Mucosa of stomach (tissue), 1 donor: ENCODE measurements at regions not wholly inside any gene's neighbourhood (a gene's known extent, or its start where the extent isn't known, plus 50 kb on each side); places are given as distances from the start of the nearest gene placed in this dataset.
"Not testable (repeated sequence)": the region's sequence is repeated elsewhere in the genome, so short reads cannot be mapped to it uniquely, and the experiment has no call there.

Source experiments
- H3K27me3 ChIP-seq: one replicate; pipeline ENCODE4 v1.7.0; 2013; ENCODE audit warnings: mild to moderate bottlenecking, low read length; ENCODE audit not compliant: control insufficient read depth, insufficient read depth
- H3K36me3 ChIP-seq: one replicate; pipeline ENCODE4 v1.7.0; 2013; ENCODE audit warnings: low read length; ENCODE audit not compliant: control insufficient read depth, insufficient read depth
- H3K4me1 ChIP-seq: one replicate; pipeline ENCODE4 v1.7.0; 2013; ENCODE audit warnings: mild to moderate bottlenecking, low read length; ENCODE audit not compliant: control insufficient read depth, insufficient read depth
- H3K4me3 ChIP-seq: one replicate; pipeline ENCODE4 v1.7.0; 2013; ENCODE audit warnings: low read length
- H3K9ac ChIP-seq: one replicate; pipeline ENCODE4 v1.7.0; 2013; ENCODE audit warnings: mild to moderate bottlenecking, low read length, moderate library complexity
- H3K9me3 ChIP-seq: one replicate; pipeline ENCODE4 v1.7.0; 2013; ENCODE audit warnings: mild to moderate bottlenecking, low read length, moderate library complexity; ENCODE audit not compliant: control insufficient read depth
- donor health status: Pancreatic carcinoma.

DNA sequence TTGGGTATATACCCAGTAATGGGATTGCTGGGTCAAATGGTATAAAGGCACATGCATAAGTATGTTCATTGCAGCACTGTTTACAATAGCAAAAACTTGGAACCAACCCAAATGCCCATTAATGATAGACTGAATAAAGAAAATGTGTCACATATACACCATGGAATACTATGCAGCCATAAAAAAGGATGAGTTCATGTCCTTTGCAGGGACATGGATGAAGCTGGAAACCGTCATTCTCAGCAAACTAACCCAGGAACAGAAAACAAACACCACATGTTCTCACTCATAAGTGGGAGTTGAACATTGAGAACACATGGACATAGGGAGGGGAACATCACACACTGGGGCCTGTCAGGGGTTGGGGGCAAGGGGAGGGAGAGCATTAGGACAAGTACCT is 224.5 kb upstream of the KIAA1217 start:
- H3K4me1 ChIP-seq, H3K36me3 ChIP-seq, H3K27me3 ChIP-seq, H3K9ac ChIP-seq, H3K9me3 ChIP-seq, H3K4me3 ChIP-seq: not testable (repeated sequence)

DNA sequence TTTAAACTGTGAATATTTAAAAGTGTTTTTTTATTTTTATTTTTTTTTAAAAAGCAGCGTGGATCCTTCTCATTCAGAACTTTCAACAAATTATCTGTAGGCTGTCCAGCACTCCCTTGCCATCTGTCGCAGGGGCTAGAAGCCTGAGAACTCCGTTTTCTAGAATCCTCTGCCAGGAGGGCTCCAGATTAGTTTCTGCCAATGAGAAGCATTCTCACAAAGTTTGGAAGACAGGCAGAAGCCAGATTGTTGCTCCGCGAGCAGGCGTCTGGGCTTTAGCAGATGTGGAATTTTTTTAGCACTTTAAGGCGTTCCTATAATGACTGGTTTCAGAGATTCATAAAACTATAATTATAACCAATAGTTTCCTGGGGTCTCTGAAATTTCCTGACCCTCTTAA is 220.9 kb upstream of the KIAA1217 start:
- Histone ChIP-seq H3K36me3 (no peaks in the 10 kb centered on the region), H3K4me1 (no peaks in the 10 kb centered on the region), H3K27me3 (no peaks in the 10 kb centered on the region), H3K9ac (no peak overlapping the region), H3K9me3 (no peaks in the 10 kb centered on the region), H3K4me3 (no peak overlapping the region)

DNA sequence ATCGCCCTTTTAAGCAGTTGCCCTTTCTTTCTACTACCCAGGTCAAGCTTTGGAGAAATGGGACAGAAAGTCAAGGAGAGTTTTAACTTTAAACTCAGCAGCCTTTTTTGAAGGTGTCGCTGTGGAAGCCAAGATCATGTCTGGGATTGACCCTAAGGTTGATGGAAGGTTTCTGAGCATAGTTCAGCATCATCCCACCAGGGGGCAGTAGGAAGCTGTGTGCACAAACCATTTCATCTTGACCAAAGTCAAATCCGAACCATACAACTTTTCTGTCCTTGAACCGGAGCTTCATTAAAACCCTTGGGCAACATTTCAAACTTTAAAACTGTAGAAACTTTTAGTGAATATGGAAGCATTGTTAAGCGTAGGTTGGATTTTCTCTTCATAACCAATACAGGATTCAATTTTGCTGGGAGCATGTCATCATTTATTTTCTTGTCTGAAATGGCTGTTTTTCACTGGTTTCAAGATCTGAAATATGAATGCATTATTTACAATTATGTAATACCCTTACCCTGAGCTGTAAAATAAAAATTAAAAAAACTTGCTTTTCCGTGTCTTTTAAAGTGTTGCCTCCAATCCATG is 214.4 kb upstream of the KIAA1217 start:
- no peak overlapping the region for H3K9ac ChIP-seq
- H3K27me3 ChIP-seq = no peaks in the 10 kb centered on the region
- no peaks in the 10 kb centered on the region for H3K9me3 ChIP-seq
- no peaks in the 10 kb centered on the region for H3K4me1 ChIP-seq
- no peak overlapping the region for H3K4me3 ChIP-seq
- H3K36me3 ChIP-seq = no peaks in the 10 kb centered on the region

DNA sequence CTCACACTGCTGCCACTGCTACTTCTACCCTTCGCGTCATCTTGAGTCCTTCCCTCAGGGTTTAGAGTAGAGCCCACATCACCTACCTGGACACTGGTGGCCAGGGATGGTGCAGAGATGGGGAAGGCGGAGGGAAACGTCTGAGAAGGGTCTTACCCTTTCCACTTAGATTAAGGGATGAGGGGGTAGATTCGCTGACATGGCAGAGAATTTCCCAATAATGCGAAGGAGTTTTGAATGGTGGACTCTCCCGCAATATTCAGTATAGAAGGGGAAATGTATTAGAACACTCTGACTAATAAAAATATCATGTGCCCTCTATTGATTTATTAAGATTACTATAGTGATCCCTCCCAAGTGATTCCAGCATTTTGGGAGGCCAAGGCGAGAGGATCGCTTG is 209.5 kb upstream of the KIAA1217 start:
- Histone ChIP-seq H3K27me3 (no peaks in the 10 kb centered on the region), H3K9me3 (no peaks in the 10 kb centered on the region)

DNA sequence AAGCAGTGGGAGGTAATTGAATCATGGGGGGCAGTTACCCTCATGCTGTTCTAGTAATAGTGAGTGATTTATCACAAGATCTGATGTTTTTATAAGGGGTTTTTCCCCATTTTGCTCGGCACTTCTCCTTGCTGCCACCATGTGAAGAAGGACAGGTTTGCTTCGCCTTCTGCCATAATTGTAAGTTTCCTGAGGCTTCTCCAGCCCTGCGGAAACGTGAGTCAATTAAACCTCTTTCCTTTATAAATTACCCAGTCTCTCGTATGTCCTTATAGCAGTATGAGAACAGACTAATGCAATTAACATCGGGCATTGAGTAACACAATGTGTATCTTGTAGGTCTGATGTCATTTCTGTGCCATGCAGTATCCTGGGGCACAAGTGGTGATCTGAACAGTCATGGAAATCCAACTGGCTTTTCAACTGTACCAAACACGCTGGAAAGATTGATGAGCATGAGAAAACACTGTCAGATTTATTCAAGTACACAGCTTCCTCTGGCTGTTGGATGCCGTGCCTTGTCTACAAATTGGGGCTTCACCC is 208.6 kb upstream of the KIAA1217 start:
- H3K27me3 ChIP-seq = no peaks in the 10 kb centered on the region
- H3K36me3 ChIP-seq = no peaks in the 10 kb centered on the region
- H3K4me3 ChIP-seq = no peak overlapping the region
- no peak overlapping the region for H3K9ac ChIP-seq
- H3K4me1 ChIP-seq = no peaks in the 10 kb centered on the region
- H3K9me3 ChIP-seq = no peaks in the 10 kb centered on the region

More for the DNA sequence above, 209.5 kb upstream of the KIAA1217 start:
- Histone ChIP-seq H3K9ac (no peak overlapping the region), H3K4me1 (no peaks in the 10 kb centered on the region), H3K4me3 (no peak overlapping the region), H3K36me3 (no peaks in the 10 kb centered on the region)

DNA sequence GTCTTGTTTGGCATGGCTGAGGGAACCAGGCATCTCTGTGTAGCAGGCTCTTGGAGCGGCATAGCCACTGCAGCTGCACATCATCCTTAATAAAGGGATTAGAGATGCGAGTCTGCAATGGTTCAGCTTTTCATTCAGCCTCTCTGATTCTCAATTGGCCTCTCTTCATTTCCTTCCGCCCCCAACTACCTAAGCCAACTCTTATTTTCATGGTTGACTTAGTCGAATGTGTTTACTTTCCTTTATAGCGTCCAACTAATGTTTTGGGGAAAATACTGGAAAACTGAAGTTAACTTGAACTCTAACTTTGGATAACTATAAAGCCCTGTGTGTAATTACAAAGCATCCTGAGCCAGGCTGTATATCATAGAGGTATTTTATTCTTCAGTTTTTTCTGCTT is 202.2 kb upstream of the KIAA1217 start:
- Histone ChIP-seq H3K27me3 (peaks cover 4% of the 10 kb centered on the region), H3K4me3 (no peak overlapping the region), H3K9me3 (no peaks in the 10 kb centered on the region), H3K36me3 (no peaks in the 10 kb centered on the region), H3K9ac (no peak overlapping the region), H3K4me1 (no peaks in the 10 kb centered on the region)

DNA sequence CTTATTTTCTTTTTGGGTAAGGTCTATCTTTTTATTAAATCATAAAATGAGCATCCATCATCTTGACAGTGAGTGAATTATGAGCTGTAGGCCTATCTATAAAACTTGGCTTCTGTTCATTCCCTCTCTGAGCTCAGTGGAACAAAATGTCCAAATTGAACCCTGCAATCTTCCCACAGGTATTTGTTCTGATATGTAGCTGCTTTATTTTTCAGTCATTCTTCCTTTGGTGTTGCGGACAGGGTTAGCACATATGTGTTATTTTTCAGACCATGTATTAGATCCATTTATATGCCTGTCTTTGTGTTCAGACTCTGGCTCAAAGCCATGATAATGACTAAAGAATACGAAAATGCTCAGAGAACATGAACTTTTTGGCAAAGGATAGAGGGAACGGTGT is 201.6 kb upstream of the KIAA1217 start:
- Histone ChIP-seq H3K9ac (no peak overlapping the region), H3K4me1 (no peaks in the 10 kb centered on the region), H3K4me3 (no peak overlapping the region)

DNA sequence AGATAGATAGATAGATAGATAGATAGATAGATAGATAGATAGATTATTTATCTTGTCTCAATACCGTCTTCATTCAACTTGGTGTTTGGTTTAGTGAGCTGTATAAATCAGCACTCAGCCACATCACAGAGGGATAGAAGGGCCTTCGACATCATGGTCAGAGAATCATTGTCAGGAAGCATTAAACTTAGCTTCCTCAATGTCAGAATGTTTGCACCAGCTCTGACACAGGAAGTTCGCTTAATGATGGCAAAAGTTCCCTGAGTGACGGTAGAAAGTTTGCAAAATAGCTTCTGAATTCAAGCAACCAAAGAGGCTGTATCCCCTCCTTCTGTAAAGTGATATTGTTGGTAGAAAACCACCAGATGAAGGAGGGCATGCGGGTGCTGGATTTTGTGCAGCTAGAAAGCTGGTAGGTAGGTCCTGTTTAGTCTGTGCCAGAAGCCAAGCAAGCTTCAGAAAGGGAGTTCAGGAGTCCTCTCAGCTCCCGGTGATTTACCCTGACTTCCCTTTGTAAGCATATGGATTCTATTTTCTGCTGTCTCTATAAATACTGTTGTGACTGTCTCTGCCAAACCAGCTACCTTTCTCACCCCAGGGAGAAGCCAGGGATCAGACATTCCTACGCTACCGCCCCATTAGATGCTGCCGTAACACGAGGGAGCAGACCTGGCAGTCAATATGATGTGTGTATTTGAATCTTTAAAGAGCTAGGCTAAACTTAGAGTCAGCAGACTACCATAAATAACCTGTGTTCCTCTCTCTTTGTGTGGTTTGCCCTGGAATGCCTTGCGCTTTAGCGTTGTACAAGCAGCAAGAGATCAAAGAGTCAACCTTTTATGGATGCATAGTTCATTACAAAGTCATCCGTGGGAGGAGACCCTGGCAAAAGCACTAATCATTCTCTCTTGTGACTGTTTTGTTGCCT is 200.5 kb upstream of the KIAA1217 start:
- H3K36me3 ChIP-seq = no peaks in the 10 kb centered on the region
- H3K9me3 ChIP-seq = no peaks in the 10 kb centered on the region
- peaks cover 4% of the 10 kb centered on the region for H3K27me3 ChIP-seq
- no peaks in the 10 kb centered on the region for H3K4me1 ChIP-seq
- no peak overlapping the region for H3K9ac ChIP-seq
- H3K4me3 ChIP-seq = no peak overlapping the region

More for the DNA sequence above, 201.6 kb upstream of the KIAA1217 start:
- H3K27me3 ChIP-seq = peaks cover 4% of the 10 kb centered on the region
- H3K36me3 ChIP-seq = no peaks in the 10 kb centered on the region
- H3K9me3 ChIP-seq = no peaks in the 10 kb centered on the region

DNA sequence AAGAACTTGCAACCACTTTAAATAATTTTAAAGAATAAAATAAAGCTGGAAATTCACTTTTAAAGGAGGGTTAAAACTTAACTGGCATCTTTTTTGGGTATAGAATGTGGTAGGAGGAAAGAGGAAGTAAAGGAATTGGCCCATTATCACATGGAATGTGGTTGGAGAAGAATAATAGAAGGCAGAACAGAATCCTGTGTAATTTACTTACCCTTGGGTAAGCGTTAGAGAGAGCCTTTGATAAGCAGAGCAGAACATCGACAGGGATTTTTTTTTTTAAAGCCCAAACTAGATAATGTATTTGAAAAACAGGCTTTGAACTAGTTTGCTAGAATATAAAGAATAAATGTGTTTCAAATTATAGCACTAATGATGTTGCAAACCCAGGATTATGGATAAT is 199.8 kb upstream of the KIAA1217 start:
- Histone ChIP-seq H3K4me3 (no peak overlapping the region), H3K9ac (no peak overlapping the region), H3K27me3 (peaks cover 4% of the 10 kb centered on the region), H3K4me1 (no peaks in the 10 kb centered on the region), H3K36me3 (no peaks in the 10 kb centered on the region), H3K9me3 (no peaks in the 10 kb centered on the region)

DNA sequence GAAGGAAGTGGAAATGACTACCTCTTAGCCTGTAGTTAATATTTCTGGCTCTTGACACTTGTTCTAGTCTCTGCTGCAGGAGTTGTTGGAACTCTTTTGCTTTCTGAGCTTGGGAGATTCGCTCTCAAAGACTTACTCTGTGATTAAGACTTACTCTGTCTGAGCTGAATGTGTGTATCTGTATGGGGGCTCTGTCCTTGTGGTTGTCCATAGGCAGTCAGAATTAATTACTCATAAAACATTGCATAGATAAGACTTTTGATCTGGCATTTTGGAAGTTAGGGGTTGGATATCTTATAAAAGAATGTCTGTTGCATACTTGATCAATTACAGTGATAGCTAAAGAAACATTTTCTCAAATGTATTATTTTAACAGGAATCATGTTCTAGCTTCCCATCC is 199.2 kb upstream of the KIAA1217 start:
- Histone ChIP-seq H3K9ac (no peak overlapping the region), H3K4me1 (no peaks in the 10 kb centered on the region), H3K36me3 (no peaks in the 10 kb centered on the region), H3K4me3 (no peak overlapping the region), H3K27me3 (peaks cover 4% of the 10 kb centered on the region), H3K9me3 (no peaks in the 10 kb centered on the region)

DNA sequence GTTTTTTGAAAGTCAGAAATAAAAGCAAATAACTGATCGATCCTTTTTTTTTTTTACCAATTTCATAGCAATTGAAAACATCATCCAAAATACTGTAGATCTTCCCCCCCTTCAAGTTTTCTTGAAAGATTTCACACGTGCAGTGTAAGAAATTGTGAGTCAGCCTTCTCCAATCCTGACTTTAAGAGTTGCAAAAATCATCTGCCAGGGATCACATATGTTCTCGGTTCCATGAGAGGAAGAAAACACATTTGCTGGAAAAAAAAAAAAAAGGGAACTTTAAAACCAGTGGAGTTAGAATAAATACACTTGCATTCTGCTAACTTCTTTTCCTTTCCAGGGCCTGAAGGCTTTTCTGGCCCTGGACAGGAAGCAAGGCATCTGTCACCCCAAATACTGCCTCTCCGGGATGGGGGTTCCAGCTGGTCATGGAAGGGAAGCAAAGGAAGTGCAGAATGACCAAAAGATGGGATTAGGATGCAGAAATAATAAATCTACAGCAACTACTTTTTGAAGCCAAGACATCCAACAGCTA is 198.4 kb upstream of the KIAA1217 start:
- Histone ChIP-seq H3K27me3 (peaks cover 4% of the 10 kb centered on the region), H3K4me1 (no peaks in the 10 kb centered on the region), H3K9ac (no peak overlapping the region), H3K4me3 (no peak overlapping the region), H3K36me3 (no peaks in the 10 kb centered on the region), H3K9me3 (no peaks in the 10 kb centered on the region)

DNA sequence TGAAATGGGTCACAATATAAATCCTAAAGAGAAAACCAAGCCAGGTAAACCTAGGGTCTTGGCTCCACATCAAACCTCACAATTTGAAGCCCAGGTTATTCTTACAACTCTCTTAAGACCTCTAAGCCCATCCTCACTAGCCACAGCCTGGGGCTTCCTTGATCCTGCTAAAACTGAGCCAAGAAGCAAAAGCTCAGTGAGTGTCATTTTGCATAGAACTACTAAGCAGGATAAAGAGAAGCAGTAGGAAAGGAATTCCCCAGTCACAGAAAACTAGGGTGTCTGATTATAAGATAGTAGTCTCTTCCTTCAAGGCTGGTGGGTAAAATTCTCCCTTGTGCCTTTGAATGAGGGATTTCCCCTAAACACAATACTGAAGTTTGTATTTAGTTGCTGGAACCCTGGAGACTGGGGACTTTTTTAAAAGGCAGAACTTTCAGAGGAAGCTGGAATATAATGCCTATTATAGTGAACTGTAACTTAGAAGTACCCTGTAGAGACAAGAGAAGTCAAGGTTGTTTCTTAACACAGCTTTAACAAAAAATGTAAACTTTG is 196.6 kb upstream of the KIAA1217 start:
- Histone ChIP-seq H3K4me1 (no peaks in the 10 kb centered on the region), H3K9me3 (no peaks in the 10 kb centered on the region), H3K4me3 (no peak overlapping the region), H3K9ac (no peak overlapping the region), H3K36me3 (no peaks in the 10 kb centered on the region), H3K27me3 (peaks cover 4% of the 10 kb centered on the region)
